Suppressor macrophage treated with lipopolysaccharide for 4 hours (primary cell): ENCODE measurements at regions not wholly inside any gene's neighbourhood (a gene's known extent, or its start where the extent isn't known, plus 50 kb on each side); places are given as distances from the start of the nearest gene placed in this dataset.

Experiments
- DNase-seq: peaks from one replicate; pipeline ENCODE4 v3.0.0-alpha.2; 2020

GRCh38 chr4:74878323-74878722 is 54.6 kb upstream of the PARM1 start:
- DNase-seq, result no peak

GRCh38 chr4:74875451-74875850 is 57.5 kb upstream of the PARM1 start:
- no peak for DNase-seq

GRCh38 chr4:74874753-74875367 is 58.1 kb upstream of the PARM1 start:
- peak; percentile 82 for DNase-seq

- peak; percentile 3 for DNase-seq
Measured at GRCh38 chr4:74873545-74874301, 59.2 kb upstream of the PARM1 start.

- DNase-seq, result no peak
Measured at GRCh38 chr4:74858921-74859562, 64.7 kb upstream of the BTC start.

GRCh38 chr4:74855879-74856278 is 61.6 kb upstream of the BTC start:
- no peak for DNase-seq

GRCh38 chr4:74848774-74849173 is 54.5 kb upstream of the BTC start:
- no peak for DNase-seq

- DNase-seq, result no peak
Measured at GRCh38 chr4:74845834-74846233, 51.5 kb upstream of the BTC start.
